SHP77 (cell line): ENCODE measurements at regions not wholly inside any gene's neighbourhood (a gene's known extent, or its start where the extent isn't known, plus 50 kb on each side); places are given as distances from the start of the nearest gene placed in this dataset.

ENCODE experiments used
- DNase-seq, 2 experiments: peaks; one replicate each; lab custom pipeline; 2025; lab: John Stamatoyannopoulos, UW

- DNase-seq, result no peak
Measured at GRCh38 chr15:98025237-98025636, 64.7 kb downstream of the ARRDC4 start.

- DNase-seq, result no peak
Measured at GRCh38 chr15:98034731-98035130, 74.2 kb downstream of the ARRDC4 start.

DNA sequence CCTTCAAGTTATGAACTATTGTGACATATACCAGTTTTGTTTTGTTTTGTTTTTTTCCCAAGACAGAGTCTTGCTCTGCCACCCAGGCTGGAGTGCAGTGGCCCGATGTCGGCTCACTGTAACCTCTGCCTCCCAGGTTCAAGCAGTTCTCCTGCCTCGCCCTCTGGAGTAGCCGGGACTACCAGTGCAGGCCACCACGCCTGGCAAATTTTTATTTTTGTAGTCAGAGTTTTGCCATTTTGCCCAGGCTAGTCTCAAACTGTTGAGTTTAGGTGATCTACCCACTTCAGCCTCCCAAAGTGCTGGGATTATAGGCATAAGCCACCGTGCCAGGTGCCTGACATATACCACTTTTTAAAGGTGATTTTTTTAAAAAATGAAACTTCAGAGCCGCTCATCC, 74.6 kb downstream of the ARRDC4 start:
- DNase-seq, result no peak

DNA sequence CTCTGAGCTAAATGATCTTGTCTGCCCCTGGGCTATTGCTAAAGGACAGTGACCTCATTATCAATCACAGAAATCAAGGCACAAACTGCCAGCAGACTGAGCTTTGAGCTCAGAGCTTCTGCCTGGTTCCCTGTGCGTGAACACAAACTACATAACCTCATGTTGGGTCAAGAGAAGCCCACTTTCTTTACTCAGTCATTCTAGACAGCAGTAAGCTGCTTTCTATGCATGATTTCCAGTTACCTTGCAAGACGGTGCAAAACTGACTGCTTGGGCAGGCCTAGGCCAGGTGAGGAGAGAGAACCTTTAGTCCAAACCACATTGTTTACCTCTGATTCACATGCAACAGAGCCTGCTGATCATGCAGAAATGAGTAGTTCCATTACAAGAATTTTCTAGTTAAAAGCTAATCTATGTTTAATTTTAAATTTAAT, 75.1 kb downstream of the ARRDC4 start:
- DNase-seq, result no peak

DNA sequence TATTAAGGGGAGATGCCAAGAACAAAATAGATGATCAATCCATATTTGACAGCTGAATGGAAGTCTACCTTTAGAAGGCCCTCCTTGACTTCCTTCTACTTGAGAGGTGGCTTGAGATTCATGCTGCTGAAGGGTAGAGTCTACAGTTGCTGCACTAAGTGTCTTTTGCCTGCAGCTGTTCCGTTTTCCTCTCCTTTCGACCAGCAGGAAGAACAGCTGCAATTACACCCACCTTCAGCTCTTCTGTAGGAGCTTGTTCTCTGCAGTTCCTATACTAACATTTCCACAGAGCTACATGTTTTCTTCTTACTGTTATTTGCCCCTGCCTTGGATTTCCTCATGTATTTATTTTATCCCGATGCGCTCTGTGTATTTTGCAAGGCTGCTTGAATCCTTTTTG, 79.1 kb downstream of the ARRDC4 start:
- DNase-seq, result no peak

- DNase-seq, result no peak
Measured at GRCh38 chr15:98040146-98040545, 79.6 kb downstream of the ARRDC4 start.

DNA sequence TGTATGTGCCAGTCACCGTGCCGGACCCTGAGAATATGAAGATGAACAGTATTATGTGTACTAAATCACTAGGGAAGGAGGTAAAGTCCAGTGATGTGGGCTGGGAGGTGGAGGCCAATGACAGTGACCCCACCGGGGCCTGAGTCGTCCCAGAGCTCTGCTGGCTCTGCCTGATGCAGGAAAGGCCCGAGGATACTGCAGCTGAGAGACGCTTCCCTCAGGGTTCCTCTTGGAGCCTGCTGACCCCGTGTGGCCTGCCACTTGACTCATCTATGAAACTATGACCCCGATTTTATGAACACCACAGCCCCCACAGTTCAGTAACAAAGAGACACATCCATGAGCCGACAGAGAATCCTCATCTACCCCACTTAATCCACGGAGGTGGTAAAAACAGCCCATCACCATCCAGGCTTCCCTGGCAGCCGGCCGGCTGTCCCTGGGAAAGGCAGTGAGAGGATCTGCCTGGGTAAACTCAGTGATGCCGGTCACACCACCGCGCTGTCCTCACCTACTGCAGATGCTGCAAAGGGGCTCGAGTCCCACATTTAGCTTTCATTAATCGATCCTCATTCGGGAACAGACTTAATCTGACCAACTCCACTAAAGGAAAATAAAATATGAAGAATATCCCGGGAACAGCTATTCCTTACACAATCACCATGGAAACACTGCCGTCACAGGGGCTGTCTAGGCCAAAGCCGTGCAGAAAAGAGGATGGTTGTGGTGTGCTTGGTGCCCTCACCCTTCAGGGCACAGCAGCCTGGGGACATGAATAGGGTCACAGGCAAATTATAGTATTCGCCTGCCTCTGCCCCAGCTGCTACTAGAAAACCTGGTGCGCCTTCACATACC, 82.9 kb downstream of the ARRDC4 start:
- no peak for DNase-seq

DNA sequence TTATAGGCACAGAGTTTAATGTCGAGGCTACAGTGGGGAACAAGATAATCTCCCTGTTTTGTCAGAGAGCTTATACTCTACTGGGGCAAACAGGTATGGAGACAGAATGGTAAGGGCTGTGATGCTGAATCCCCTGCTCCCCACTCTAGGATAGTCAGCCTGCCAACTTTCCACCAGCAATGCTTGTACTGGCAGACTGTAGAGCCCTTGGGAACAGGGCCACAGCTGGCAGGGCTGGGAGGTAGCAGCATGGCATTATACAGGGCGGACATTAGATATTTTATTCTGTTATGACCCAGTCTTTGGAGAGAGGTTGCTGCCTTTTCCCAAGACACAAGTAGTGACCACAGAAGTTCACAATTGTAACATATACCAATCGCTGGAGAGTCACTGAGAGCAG, 91.2 kb downstream of the ARRDC4 start:
- no peak for DNase-seq

- DNase-seq, result no peak
Measured at GRCh38 chr15:98057453-98057852, 97.0 kb downstream of the ARRDC4 start.

GRCh38 chr15:98062869-98063268, 102.4 kb downstream of the ARRDC4 start:
- DNase-seq, result no peak

DNA sequence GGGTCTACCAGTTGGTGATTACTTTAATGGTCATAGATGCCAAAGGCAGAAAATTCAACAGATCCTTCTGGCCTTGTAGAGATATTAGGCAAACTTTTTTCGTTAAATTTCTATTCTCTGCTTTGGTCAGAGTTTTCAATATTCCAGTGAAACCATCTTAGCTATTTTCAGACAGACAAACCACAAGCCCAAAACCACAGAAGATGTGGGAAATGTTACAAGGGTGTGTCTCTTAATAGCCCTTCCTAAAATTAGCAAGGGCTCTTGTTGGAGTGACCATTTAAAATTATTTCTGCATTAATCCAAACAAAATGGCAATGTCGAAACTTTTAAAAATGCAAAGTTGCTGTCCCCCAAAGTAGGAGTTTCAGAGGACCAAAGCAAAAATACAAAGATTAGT, 102.8 kb downstream of the ARRDC4 start:
- DNase-seq, result no peak

DNA sequence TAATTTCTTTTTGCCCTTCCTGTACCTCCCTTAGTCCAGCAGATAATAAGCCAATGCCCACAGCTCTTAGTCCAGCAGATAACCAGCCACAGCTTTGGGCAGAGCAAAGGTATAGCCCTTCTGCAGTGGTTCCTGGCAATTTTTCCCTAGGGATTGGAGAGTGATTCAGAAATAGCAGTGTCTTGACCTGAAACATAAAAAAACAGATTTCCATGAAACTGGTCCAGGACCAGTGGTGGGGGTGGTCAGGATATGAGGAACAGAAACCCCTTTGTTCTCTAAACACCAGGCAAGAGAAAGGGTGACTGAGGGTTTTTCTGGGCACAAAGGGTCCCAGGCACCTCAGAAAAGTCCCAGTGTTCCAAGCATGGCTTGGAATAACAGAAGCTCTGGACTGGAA, 103.4 kb downstream of the ARRDC4 start:
- no peak for DNase-seq

DNA sequence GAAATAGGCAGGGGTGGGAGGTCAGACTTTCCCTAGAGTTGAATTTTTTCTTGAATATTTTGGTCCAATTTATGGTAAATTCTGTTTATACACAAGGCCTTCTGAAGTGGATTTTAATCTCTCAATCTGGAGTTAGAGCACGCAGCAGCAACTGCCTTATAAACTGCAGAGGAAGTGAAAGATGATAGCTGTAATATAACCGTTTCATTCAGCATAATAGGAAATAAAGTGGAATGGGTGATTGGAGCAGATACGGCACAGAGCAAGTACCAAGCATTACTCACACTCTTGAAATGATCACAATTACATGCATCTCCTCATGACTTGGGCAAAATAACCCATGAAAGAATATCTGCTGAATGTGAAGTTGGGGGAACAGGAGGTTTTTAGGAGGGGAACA, 106.8 kb downstream of the ARRDC4 start:
- no peak for DNase-seq

DNA sequence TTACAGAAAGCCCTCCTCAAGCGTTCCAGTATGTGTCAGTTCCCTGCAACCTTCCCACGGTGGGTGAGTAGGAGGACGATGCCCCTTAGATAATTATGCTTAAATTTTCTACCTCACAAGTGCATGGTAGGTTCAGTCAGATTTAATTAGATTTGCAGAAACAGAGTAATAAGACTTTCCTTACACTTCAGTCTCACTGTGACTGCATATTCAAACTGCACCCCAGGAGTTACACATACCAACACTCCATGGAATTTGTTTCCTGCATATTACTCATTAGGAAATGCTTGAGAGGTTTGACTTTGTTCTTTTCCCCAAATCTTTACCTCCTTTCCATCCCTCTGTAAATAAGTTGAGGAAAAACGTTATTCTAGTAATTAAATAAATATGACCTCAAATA, 108.8 kb downstream of the ARRDC4 start:
- DNase-seq, result no peak

GRCh38 chr15:98070137-98070536, 109.6 kb downstream of the ARRDC4 start:
- no peak for DNase-seq

GRCh38 chr15:98071786-98072185, 111.3 kb downstream of the ARRDC4 start:
- DNase-seq, result no peak

- no peak for DNase-seq
Measured at GRCh38 chr15:98075441-98075840, 114.9 kb downstream of the ARRDC4 start.

GRCh38 chr15:98076021-98076816, 115.7 kb downstream of the ARRDC4 start:
- DNase-seq, result no peak

GRCh38 chr15:98077186-98077585, 116.7 kb downstream of the ARRDC4 start:
- no peak for DNase-seq

DNA sequence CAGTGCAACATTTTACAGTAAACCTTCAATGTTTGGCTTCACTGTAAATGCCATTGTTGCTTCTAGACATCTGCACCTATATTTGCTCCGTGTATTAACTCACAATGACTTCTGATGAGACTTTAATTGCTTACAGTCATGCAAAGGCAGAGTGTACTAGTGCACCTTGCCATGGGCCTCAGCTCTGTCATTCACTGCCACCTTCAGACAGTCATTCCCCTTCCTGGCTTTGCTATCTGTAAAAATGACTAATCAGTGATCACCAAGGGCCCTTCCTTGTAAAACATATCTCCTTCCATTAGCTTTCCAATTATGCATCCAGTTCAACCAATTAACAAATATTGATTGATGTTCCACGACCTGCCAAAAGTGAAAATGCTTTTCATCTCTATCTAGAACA, 120.3 kb downstream of the ARRDC4 start:
- DNase-seq, result no peak

DNA sequence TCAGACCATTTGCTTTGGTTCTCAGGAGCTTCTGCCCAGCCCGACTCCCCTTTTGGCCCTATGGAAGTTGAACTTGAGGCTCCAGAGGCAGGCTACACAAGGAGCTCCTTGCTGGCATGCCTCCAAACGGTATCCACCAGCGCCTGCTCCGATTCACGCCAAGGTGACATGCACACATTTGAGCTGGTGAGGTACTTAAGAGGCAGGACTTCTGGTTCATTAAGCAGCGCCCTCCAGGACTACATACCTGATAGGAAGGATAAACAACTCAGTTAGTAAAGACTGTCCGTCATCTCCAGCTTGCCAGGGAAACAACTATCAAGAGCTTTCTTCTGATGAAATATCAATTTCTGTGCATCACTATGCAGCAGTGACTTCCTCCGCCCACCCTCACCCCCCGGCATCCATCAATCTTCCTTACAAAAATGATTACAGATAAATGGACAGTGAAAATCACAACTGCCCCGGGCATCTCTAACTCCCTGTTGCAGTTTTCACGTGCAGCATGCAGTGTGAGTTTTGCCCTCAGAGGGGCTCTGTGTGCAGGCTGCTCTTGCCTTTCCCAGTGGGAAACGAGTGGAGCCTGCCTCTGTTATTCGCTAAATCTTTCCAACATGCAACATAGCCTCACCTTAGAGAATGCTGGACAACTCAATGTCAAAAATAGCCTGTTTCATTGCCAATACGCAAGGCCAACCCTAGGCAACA, 122.9 kb downstream of the ARRDC4 start:
- no peak for DNase-seq

DNA sequence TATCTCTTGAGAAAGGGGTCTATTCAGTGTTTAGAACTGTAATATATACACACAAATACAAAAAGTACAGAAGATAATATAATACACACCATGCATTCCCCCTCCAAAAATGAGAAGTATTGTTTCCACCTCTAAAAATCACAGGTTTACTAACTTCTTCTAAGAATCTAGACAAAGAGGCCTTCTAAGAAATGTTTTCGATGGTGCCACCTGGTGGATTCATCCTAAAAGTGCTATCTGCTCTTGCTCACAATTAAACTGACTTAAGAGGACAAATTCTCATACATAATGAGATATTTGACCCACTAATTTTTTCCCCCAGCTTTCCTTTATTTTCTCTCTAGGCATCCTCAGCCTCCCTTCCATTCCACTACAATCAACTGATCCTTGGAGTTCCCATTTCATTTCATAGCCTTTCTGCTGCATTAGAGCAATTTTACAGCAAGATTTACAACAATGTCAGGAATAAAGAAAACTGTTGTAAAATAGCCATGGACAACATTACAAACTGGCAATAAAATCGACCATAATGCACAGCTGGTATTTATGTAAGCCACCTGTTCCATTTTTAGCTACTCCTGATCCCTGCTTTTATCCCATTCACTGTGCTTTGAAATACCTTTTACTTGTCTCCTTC, 124.6 kb downstream of the ARRDC4 start:
- DNase-seq, result peak; percentile 6 to 21
